Osteocyte (in vitro differentiated cells): ENCODE measurements at regions not wholly inside any gene's neighbourhood (a gene's known extent, or its start where the extent isn't known, plus 50 kb on each side); places are given as distances from the start of the nearest gene placed in this dataset.
A peak's percentile ranks its signal among the peaks of the same experiment; 100 is the strongest.
"Not testable (repeated sequence)": the region's sequence is repeated elsewhere in the genome, so short reads cannot be mapped to it uniquely, and the experiment has no call there.

Experiments
- DNase-seq: peaks from one replicate; pipeline ENCODE4 v3.0.0; 2021; ENCODE audit warnings: mixed read lengths; ENCODE audit not compliant: unreplicated experiment; ENCODE audit errors: extremely low spot score
- H3K27ac Mint-ChIP-seq: one replicate; pipeline ENCODE4 v1.8.0; 2021; ENCODE audit warnings: mild to moderate bottlenecking, mixed read lengths; ENCODE audit not compliant: unreplicated experiment
- H3K27me3 Mint-ChIP-seq: one replicate; pipeline ENCODE4 v1.8.0; 2021; ENCODE audit warnings: mixed read lengths; ENCODE audit not compliant: unreplicated experiment
- H3K36me3 Mint-ChIP-seq: one replicate; pipeline ENCODE4 v1.8.0; 2021; ENCODE audit warnings: mixed read lengths; ENCODE audit not compliant: unreplicated experiment
- H3K4me1 Mint-ChIP-seq: one replicate; pipeline ENCODE4 v1.8.0; 2021; ENCODE audit warnings: mixed read lengths; ENCODE audit not compliant: unreplicated experiment
- H3K4me3 Mint-ChIP-seq: one replicate; pipeline ENCODE4 v1.8.0; 2021; ENCODE audit warnings: mild to moderate bottlenecking, moderate library complexity, mixed read lengths; ENCODE audit not compliant: unreplicated experiment
- H3K9me3 Mint-ChIP-seq: one replicate; pipeline ENCODE4 v1.8.0; 2021; ENCODE audit warnings: mixed read lengths; ENCODE audit not compliant: unreplicated experiment
- CTCF ChIP-seq: fragments of 200-600 bp; sonication (generic); IDR thresholded peaks from 2 replicates; pipeline ENCODE4 v1.5.0; 2021; ENCODE audit warnings: antibody characterized with exemption, mild to moderate bottlenecking, moderate library complexity

- Mint-ChIP-seq H3K4me3 (no peak overlapping the region), H3K4me1 (no peaks in the 10 kb centered on the region), H3K36me3 (no peaks in the 10 kb centered on the region), H3K27me3 (no peaks in the 10 kb centered on the region), H3K9me3 (peaks cover 15% of the 10 kb centered on the region), H3K27ac (no peak overlapping the region)
- peak; percentile 23 for DNase-seq
- TF ChIP-seq CTCF = no peak
These were observed 315.5 kb upstream of the MYT1L start for GRCh38 chr2:2646433-2647051.

DNA sequence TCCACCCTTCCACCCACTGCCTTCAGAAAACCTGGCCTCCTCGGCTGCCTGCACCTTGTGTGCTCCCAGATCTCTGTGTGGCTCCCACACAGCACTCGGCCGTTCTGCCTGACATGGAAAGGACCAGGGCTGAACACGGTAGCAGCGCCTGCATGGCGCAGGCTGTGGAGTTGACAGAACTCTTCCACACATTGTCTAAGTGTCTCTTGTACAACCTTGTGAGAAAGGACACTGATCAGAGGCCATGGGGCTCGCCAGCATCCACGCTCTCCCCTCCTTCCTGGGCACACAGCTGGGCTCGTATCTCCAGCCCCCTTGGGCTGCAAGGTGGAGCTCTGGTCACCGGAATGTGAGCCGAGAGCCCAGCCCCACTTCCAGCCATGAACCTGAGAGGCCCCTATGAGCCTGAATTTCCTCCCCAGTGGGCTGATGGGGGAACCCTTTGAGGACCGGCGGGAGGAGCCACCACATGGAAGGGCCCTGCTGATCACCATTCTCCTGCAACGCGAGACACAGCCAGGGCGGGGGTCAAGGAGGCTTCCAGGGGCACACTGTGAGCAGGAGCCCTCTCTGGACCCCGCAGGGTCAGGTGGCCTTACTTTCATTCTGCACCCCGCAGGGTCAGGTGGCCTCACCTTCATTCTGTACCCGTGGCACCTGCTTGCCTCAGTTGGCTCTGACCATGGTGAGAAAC is 314.2 kb upstream of the MYT1L start:
- Mint-ChIP-seq H3K4me3 (no peak overlapping the region), H3K9me3 (peaks cover 15% of the 10 kb centered on the region), H3K36me3 (no peaks in the 10 kb centered on the region), H3K27ac (no peak overlapping the region), H3K27me3 (no peaks in the 10 kb centered on the region), H3K4me1 (no peaks in the 10 kb centered on the region)
- peak; percentile 80 for DNase-seq
- TF ChIP-seq CTCF = no peak

GRCh38 chr2:2644751-2645150 is 313.7 kb upstream of the MYT1L start:
- H3K9me3 Mint-ChIP-seq = peaks cover 13% of the 10 kb centered on the region
- not testable (repeated sequence) for H3K27me3 Mint-ChIP-seq, H3K4me3 Mint-ChIP-seq, H3K27ac Mint-ChIP-seq, H3K36me3 Mint-ChIP-seq, H3K4me1 Mint-ChIP-seq, DNase-seq

DNA sequence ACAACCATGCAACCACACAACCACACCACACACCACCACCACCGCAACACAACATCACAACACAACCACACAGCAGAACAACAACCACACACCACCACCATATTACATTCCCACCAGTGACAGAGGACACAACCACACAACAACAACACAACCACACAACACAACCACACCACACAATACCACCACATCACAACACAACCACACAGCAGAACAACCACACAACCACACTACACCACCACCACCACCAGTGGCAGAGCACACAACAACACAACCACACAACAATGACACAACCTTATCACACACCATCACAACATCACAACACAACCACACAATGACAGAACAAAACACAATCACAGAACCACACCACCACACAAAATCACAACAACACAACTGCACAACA is 313.0 kb upstream of the MYT1L start:
- Mint-ChIP-seq H3K27ac (no peak overlapping the region), H3K4me1 (no peaks in the 10 kb centered on the region)

GRCh38 chr2:2642906-2643890 is 312.1 kb upstream of the MYT1L start:
- H3K4me3 Mint-ChIP-seq = no peak overlapping the region
- DNase-seq = no peak
- H3K9me3 Mint-ChIP-seq = peaks cover 9% of the 10 kb centered on the region
- no peaks in the 10 kb centered on the region for H3K27me3 Mint-ChIP-seq
- no peaks in the 10 kb centered on the region for H3K4me1 Mint-ChIP-seq
- H3K27ac Mint-ChIP-seq = no peak overlapping the region
- TF ChIP-seq CTCF = no peak
- H3K36me3 Mint-ChIP-seq = no peaks in the 10 kb centered on the region

More for the DNA sequence above, 313.0 kb upstream of the MYT1L start:
- DNase-seq = no peak
- no peaks in the 10 kb centered on the region for H3K36me3 Mint-ChIP-seq
- H3K9me3 Mint-ChIP-seq = peaks cover 9% of the 10 kb centered on the region
- H3K4me3 Mint-ChIP-seq = no peak overlapping the region
- no peaks in the 10 kb centered on the region for H3K27me3 Mint-ChIP-seq
- TF ChIP-seq CTCF = no peak
